ENCODE measurements at regions not wholly inside any gene's neighbourhood (a gene's known extent, or its start where the extent isn't known, plus 50 kb on each side); places are given as distances from the start of the nearest gene placed in this dataset.

DNA sequence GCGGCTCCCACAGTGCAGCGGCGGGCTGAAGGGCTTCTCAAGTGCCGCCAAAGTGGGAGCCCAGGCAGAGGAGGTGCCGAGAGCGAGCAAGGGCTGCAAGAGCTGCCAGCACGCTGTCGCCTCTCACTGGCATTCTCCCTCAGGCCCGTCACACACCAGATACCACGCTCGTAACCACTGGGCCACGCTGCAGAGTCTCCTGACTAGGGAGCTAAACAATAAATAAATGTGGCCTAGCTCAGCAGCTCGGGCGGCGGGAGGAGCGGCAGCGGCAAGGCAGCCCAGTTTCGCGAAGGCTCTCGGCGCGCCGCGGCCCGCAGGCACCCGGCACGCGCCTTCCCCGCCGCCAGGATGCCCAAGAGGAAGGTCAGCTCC lies 55.9 kb upstream of the FAM174B start:
- H3K4me3 Mint-ChIP-seq: no peak overlapping the region
- CTCF ChIA-PET: no interaction called here
- ATAC-seq (ENCODE audit: low read depth) (no peak), DNase-seq (no peak)
- intact Hi-C loops (cut with micrococcal nuclease): loop anchor here (5.0 kb wide), 1 partner anchor 434 kb away; no protein-coding TSS in a partner anchor
- POLR2A ChIA-PET: no interaction called here
- no peak overlapping the region for H3K27ac Mint-ChIP-seq
- no peaks in the 10 kb centered on the region for H3K9me3 Mint-ChIP-seq
- H3K36me3 Mint-ChIP-seq (ENCODE audit: low read depth): no peaks in the 10 kb centered on the region
- TF ChIP-seq, protein P1, sequence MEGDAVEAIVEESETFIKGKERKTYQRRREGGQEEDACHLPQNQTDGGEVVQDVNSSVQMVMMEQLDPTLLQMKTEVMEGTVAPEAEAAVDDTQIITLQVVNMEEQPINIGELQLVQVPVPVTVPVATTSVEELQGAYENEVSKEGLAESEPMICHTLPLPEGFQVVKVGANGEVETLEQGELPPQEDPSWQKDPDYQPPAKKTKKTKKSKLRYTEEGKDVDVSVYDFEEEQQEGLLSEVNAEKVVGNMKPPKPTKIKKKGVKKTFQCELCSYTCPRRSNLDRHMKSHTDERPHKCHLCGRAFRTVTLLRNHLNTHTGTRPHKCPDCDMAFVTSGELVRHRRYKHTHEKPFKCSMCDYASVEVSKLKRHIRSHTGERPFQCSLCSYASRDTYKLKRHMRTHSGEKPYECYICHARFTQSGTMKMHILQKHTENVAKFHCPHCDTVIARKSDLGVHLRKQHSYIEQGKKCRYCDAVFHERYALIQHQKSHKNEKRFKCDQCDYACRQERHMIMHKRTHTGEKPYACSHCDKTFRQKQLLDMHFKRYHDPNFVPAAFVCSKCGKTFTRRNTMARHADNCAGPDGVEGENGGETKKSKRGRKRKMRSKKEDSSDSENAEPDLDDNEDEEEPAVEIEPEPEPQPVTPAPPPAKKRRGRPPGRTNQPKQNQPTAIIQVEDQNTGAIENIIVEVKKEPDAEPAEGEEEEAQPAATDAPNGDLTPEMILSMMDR (IDR thresholded peaks at IDR 0.05): no peak
- H3K27me3 Mint-ChIP-seq: peaks cover 26% of the 10 kb centered on the region
- peaks cover 7% of the 10 kb centered on the region for H3K4me1 Mint-ChIP-seq

DNA sequence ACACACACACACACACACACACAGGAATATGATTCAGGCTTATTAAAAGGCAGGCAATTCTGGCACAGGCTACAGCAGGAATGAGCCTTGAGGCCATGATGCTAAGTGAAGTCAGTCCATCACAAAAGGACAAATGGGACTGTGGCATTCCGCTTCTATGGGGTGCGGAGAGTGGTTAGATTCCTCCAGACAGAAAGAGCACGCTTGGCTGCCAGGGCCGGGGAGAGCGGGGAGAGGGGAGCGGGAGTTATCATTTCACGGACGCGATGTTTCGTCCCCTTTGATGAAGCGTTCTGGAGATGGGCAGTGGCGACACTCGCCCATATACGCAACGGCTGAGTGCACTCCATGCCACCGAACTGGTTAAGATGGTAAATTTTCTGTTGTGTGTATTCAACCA lies 58.5 kb upstream of the FAM174B start:
- no peaks in the 10 kb centered on the region for H3K36me3 Mint-ChIP-seq (ENCODE audit: low read depth)

DNA sequence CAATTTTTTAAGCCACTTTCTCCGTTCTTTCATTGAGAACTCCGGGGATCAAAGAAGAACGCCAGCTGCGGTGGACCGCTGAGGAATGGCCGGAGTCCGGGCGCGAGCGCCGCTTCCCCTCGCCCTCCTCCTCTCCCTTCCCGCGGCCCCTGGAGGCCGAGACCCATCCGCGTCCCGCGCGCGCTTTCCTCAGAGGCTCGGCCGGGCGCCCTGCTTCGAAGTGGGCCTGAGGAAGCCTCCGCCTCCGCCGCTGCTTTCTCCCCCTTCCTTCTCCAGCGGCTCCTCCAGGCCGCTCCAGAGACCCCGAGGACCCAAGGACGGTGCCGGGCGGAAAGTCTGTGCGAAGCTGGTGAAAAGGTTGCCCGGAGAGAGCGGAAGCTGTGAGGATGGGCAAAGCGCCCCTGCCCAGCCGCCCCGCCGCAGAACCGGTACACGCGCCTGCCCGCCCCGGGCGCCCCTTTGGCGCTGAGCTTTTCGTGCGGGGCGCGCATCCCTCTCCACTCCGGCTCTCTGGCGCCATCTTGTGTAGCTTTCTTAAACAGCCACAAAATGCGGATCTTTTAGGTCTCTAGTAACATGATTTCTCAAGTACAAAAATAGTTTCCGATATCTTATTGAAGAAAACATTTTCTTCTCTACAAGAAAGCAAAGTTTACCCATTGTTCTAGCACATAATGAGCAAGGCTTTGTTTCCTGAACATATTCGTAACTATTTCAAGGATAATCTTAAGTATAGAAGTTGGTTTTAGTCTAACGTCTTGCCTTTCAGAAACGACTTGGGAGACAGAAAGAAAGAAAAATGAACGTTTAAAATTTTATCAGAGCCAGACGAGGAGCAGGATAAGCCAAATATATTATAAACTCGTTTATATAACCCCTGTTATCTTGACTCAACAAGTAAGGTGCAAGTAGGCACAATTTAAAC lies 59.2 kb upstream of the FAM174B start:
- ChIA-PET POLR2A (no interaction called here), CTCF (interaction anchor here (0.8 to 2.2 kb wide), 11 partner anchors 13 to 1412 kb away, joined by 3 to 26 read pairs (median 5); no protein-coding TSS in a partner anchor)
- Mint-ChIP-seq H3K9me3 (no peaks in the 10 kb centered on the region), H3K27me3 (peaks cover 39% of the 10 kb centered on the region), H3K36me3 (ENCODE audit: low read depth) (no peaks in the 10 kb centered on the region), H3K4me3 (peak overlapping the region; percentile 68), H3K27ac (no peak overlapping the region), H3K4me1 (peaks cover 7% of the 10 kb centered on the region)
- intact Hi-C loops (cut with micrococcal nuclease): loop anchor here (5.0 kb wide), 2 partner anchors 203 to 437 kb away; no protein-coding TSS in a partner anchor
- DNase-seq (peak; percentile 51), ATAC-seq (ENCODE audit: low read depth) (peak; percentile 82)
- TF ChIP-seq, protein P1 (IDR thresholded peaks at IDR 0.05): no peak

More for the DNA sequence above, 58.5 kb upstream of the FAM174B start:
- intact Hi-C loops (cut with micrococcal nuclease): loop anchor here (5.0 kb wide), 1 partner anchor 437 kb away; no protein-coding TSS in a partner anchor
- TF ChIP-seq, protein P1 (IDR thresholded peaks at IDR 0.05): no peak
- Mint-ChIP-seq H3K4me3 (peak overlapping the region; percentile 68), H3K4me1 (peaks cover 7% of the 10 kb centered on the region), H3K27me3 (peaks cover 35% of the 10 kb centered on the region), H3K27ac (no peak overlapping the region), H3K9me3 (no peaks in the 10 kb centered on the region)
- DNase-seq: no peak
- CTCF ChIA-PET: interaction anchor here (0.8 to 2.2 kb wide), 11 partner anchors 12 to 1411 kb away, joined by 3 to 26 read pairs (median 5); no protein-coding TSS in a partner anchor
- ATAC-seq (ENCODE audit: low read depth): no peak
- POLR2A ChIA-PET: no interaction called here

DNA sequence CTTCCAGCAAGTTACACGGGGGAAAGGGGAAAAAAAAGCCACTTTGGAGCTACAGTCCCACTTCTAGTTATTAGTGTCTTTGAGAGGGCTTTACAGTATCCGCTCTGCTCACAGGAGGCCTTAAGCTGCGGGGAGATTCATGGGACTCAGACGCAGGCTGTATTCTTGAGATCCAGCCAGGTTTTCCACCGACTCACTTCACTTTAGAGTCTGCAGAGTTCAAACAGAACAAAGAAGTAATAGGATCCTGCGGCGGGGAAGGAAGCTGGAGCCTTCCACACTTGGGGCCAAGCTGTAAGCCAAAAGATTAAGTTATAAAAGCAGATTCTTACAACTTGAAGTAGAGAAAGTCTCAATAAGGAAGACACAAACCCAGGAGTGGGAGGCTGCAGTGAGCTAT lies 60.2 kb upstream of the FAM174B start:
- no peak for DNase-seq
- H3K27me3 Mint-ChIP-seq: peaks cover 46% of the 10 kb centered on the region
- POLR2A ChIA-PET: no interaction called here
- CTCF ChIA-PET: interaction anchor here (2.2 kb wide), 1 partner anchor 619 kb away, joined by 26 read pairs; no protein-coding TSS in a partner anchor
- H3K4me1 Mint-ChIP-seq: peaks cover 7% of the 10 kb centered on the region
- no peak overlapping the region for H3K27ac Mint-ChIP-seq
- intact Hi-C loops (cut with micrococcal nuclease): loop anchor here (5.0 kb wide), 1 partner anchor 202 kb away; no protein-coding TSS in a partner anchor
- no peak for ATAC-seq (ENCODE audit: low read depth)
- TF ChIP-seq, protein P1 (IDR thresholded peaks at IDR 0.05): no peak
- H3K9me3 Mint-ChIP-seq: peaks cover 5% of the 10 kb centered on the region
- no peak overlapping the region for H3K4me3 Mint-ChIP-seq
- H3K36me3 Mint-ChIP-seq (ENCODE audit: low read depth): no peaks in the 10 kb centered on the region

DNA sequence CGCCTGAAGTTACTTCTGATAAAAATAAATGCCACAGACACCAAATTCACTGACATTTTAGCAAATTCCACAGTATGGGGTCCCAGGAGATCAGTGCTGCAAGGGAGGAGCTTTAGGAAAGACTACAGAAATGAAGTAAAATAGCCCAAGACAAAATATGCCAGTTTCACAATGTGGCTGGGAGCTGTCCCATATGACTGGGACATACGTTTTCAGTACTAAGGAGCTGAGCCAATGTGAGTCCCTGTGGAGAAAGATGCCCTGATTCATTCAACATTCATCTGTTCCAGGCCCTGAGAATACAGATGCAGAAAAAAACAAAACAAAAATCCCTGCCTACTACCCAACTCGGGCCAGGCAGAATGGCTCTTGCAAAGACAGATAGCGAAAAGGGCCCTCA lies 63.4 kb upstream of the FAM174B start:
- DNase-seq: no peak
- peaks cover 7% of the 10 kb centered on the region for H3K4me1 Mint-ChIP-seq
- peaks cover 45% of the 10 kb centered on the region for H3K27me3 Mint-ChIP-seq
- intact Hi-C loops (cut with micrococcal nuclease): loop anchor here (5.0 kb wide), 1 partner anchor 198 kb away; no protein-coding TSS in a partner anchor
- H3K27ac Mint-ChIP-seq: no peak overlapping the region
- no peak overlapping the region for H3K4me3 Mint-ChIP-seq
- TF ChIP-seq, protein P1 (IDR thresholded peaks at IDR 0.05): no peak
- POLR2A ChIA-PET: no interaction called here
- no peaks in the 10 kb centered on the region for H3K36me3 Mint-ChIP-seq (ENCODE audit: low read depth)
- CTCF ChIA-PET: no interaction called here
- peaks cover 11% of the 10 kb centered on the region for H3K9me3 Mint-ChIP-seq
- no peak for ATAC-seq (ENCODE audit: low read depth)
